Neural cell (in vitro differentiated cells): ENCODE measurements at regions not wholly inside any gene's neighbourhood (a gene's known extent, or its start where the extent isn't known, plus 50 kb on each side); places are given as distances from the start of the nearest gene placed in this dataset.

Experiments used
- H2AFZ ChIP-seq: fragments of 200-600, 300-800 bp; sonication (generic), shearing (Covaris generic); 2 replicates; pipeline ENCODE4 v1.6.0; 2014; ENCODE audit warnings: low read depth, mild to moderate bottlenecking, antibody characterized with exemption, low read length, moderate library complexity
- H3F3A ChIP-seq: fragments of 200-600 bp; shearing (Covaris generic); 2 replicates; pipeline ENCODE4 v1.6.1; 2016; ENCODE audit warnings: mild to moderate bottlenecking, moderate library complexity, mixed read lengths, antibody characterized with exemption, low read length; ENCODE audit not compliant: insufficient read depth, poor library complexity, severe bottlenecking
- H3K27ac ChIP-seq: fragments of 200-600, 300-800 bp; sonication (generic), shearing (Covaris generic); 2 replicates; pipeline ENCODE4 v1.5.1; 2014; ENCODE audit warnings: mild to moderate bottlenecking, low read length, moderate library complexity
- H3K27me3 ChIP-seq: fragments of 300-800, 200-600 bp; sonication (generic), shearing (Covaris generic); 2 replicates; pipeline ENCODE4 v1.6.0; 2014; ENCODE audit warnings: mild to moderate bottlenecking, low read depth, low read length, moderate library complexity; ENCODE audit not compliant: insufficient read depth
- H3K36me3 ChIP-seq: fragments of 300-800, 200-600 bp; sonication (generic), shearing (Covaris generic); 2 replicates; pipeline ENCODE4 v1.5.1; 2014; ENCODE audit warnings: mild to moderate bottlenecking, antibody characterized with exemption, low read length, moderate library complexity; ENCODE audit not compliant: insufficient read depth
- H3K4me2 ChIP-seq: fragments of 300-800, 200-600 bp; sonication (generic), shearing (Covaris generic); 2 replicates; pipeline ENCODE4 v1.6.0; 2014; ENCODE audit warnings: mild to moderate bottlenecking, low read length
- H3K4me3 ChIP-seq: fragments of 300-800, 200-600 bp; sonication (generic), shearing (Covaris generic); 2 replicates; pipeline ENCODE4 v1.5.1; 2014; ENCODE audit warnings: mild to moderate bottlenecking, low read length, moderate library complexity
- H3K79me2 ChIP-seq: fragments of 200-600 bp; shearing (Covaris generic); replicated peaks from 2 replicates; pipeline ENCODE4 v1.6.0; 2014; ENCODE audit warnings: mild to moderate bottlenecking, low read length, moderate library complexity; ENCODE audit not compliant: insufficient read depth
- H3K9ac ChIP-seq: fragments of 300-800, 200-600 bp; sonication (generic), shearing (Covaris generic); 2 replicates; pipeline ENCODE4 v1.6.1; 2016; ENCODE audit warnings: mild to moderate bottlenecking, low read length, mixed read lengths
- H3K9me2 ChIP-seq: fragments of 200-600 bp; shearing (Covaris generic); 2 replicates; pipeline ENCODE4 v1.6.1; 2016; ENCODE audit warnings: mild to moderate bottlenecking, low read length, mixed read lengths; ENCODE audit not compliant: insufficient read depth
- H3K9me3 ChIP-seq: fragments of 200-600, 300-800 bp; sonication (generic), shearing (Covaris generic); 2 replicates; pipeline ENCODE4 v1.6.1; 2016; ENCODE audit warnings: mild to moderate bottlenecking, mixed run types, low read length, moderate library complexity, mixed read lengths
- H4K20me1 ChIP-seq: fragments of 200-600 bp; shearing (Covaris generic); 2 replicates; pipeline ENCODE4 v1.6.1; 2016; ENCODE audit warnings: mild to moderate bottlenecking, mixed run types; ENCODE audit not compliant: insufficient read depth
- CTCF ChIP-seq: fragments of 450-650 bp; IDR thresholded peaks from 2 replicates; pipeline ENCODE4 v1.5.1; 2014; ENCODE audit warnings: antibody characterized with exemption, mild to moderate bottlenecking, moderate library complexity; ENCODE audit not compliant: poor library complexity, severe bottlenecking
- EP300 ChIP-seq: fragments of 450-650 bp; conservative IDR thresholded peaks from 2 replicates; pipeline ENCODE4 v1.6.1; 2014; ENCODE audit warnings: antibody characterized with exemption, mild to moderate bottlenecking, moderate library complexity; ENCODE audit not compliant: poor library complexity, severe bottlenecking
- EZH2 ChIP-seq: fragments of 200-600, 300-800 bp; shearing (Covaris generic), sonication (generic); IDR thresholded peaks from 2 replicates; pipeline ENCODE4 v1.6.1; 2014; ENCODE audit warnings: antibody characterized with exemption, low read length, borderline replicate concordance, mild to moderate bottlenecking; ENCODE audit not compliant: insufficient read depth, poor library complexity, severe bottlenecking
- MXI1 ChIP-seq: fragments of 450-650 bp; conservative IDR thresholded peaks from 2 replicates; pipeline ENCODE4 v1.6.1; 2014; ENCODE audit warnings: antibody characterized with exemption, mild to moderate bottlenecking; ENCODE audit not compliant: poor library complexity, severe bottlenecking
- POLR2AphosphoS5 ChIP-seq: IDR thresholded peaks from 2 replicates; pipeline ENCODE4 v1.6.1; 2012
- RAD21 ChIP-seq: fragments of 450-650 bp; conservative IDR thresholded peaks from 2 replicates; pipeline ENCODE4 v1.6.1; 2014; ENCODE audit warnings: antibody characterized with exemption, mild to moderate bottlenecking, moderate library complexity
- REST ChIP-seq: IDR thresholded peaks from 2 replicates; pipeline ENCODE4 v1.6.1; 2012; ENCODE audit warnings: borderline replicate concordance
- SMC3 ChIP-seq: fragments of 450-650 bp; conservative IDR thresholded peaks from 2 replicates; pipeline ENCODE4 v1.6.1; 2014; ENCODE audit warnings: antibody characterized with exemption, mild to moderate bottlenecking, moderate library complexity; ENCODE audit not compliant: poor library complexity
- TAF1 ChIP-seq: IDR thresholded peaks from 2 replicates; pipeline ENCODE4 v1.6.1; 2012; ENCODE audit warnings: low read depth

DNA sequence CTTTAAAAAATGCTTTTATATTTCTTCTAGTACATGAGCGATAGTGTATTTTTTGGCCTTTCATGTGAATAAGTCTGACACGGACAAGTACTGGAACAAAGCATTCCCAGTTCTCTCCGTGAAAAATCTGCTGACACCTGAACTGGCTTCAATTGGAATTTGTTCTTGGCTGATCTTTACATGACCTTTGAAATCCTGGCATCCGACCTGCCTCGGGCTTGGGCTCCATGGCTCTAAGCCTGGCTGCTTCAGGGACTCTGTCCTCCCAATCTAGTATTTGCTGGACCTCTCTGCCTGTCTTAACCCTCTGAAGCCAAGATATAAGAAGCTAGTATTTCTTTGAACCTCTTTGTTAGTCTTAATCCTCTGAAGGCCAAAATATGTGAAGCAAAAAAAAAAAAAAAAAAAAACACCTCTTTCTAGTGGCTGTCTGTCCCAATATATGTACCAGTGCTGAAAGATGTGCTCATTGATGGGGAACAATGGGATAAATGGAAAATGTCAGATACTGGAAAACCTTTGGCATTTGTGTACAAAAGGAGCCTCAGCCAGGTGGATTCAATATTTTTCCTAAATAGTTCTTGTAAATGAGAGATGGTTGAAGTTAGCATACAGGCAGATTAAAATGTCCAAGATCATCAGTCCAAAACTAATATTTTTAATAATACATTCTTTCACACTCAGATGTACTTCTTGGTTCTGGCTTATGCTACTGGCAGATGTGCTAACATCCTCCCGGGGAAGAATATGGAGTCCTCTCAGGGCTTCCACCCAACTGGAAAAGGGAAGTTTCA lies 470.6 kb downstream of the TUSC1 start:
- Histone ChIP-seq H3K9ac (no peak overlapping the region), H3K27me3 (no peaks in the 10 kb centered on the region), H3K4me3 (no peak overlapping the region), H4K20me1 (no peaks in the 10 kb centered on the region), H3K36me3 (no peaks in the 10 kb centered on the region), H3K27ac (no peak overlapping the region), H3F3A (no peaks in the 10 kb centered on the region), H3K9me3 (no peaks in the 10 kb centered on the region), H3K79me2 (no peaks in the 10 kb centered on the region), H3K4me2 (no peak overlapping the region), H2AFZ (no peak overlapping the region), H3K9me2 (no peaks in the 10 kb centered on the region)
- TF ChIP-seq TAF1 (no peak), SMC3 (no peak)

DNA sequence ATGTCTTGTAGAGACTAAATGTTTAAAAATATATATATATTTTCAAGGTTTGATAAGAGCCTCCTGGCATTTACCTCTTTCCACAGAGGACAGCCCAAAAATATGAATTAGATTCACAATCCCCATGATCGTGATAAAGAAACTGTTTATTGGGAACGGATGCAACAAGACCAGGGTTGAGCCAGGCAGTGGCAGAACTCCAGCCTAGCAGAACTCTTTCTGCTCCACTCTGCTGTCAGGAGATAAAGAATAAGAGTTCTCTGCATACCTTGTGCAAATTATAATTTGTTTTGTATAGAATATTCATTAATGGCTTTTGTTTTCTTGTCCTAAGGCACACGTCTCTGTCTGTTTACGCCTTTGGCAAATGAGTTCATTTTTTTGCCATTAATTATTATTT lies 472.2 kb downstream of the TUSC1 start:
- Histone ChIP-seq H3K4me2 (no peak overlapping the region), H3K79me2 (no peaks in the 10 kb centered on the region), H3K9ac (no peak overlapping the region), H4K20me1 (no peaks in the 10 kb centered on the region), H3K9me2 (no peaks in the 10 kb centered on the region), H3K9me3 (no peaks in the 10 kb centered on the region), H3K27ac (no peak overlapping the region), H3K27me3 (no peaks in the 10 kb centered on the region), H3F3A (no peaks in the 10 kb centered on the region), H3K4me3 (no peak overlapping the region), H3K36me3 (no peaks in the 10 kb centered on the region), H2AFZ (no peak overlapping the region)
- TF ChIP-seq SMC3 (no peak), POLR2AphosphoS5 (no peak), CTCF (no peak), EP300 (no peak), RAD21 (no peak), TAF1 (no peak), REST (no peak), EZH2 (no peak), MXI1 (no peak)
